WTC11 (cell line): ENCODE measurements at regions not wholly inside any gene's neighbourhood (a gene's known extent, or its start where the extent isn't known, plus 50 kb on each side); places are given as distances from the start of the nearest gene placed in this dataset.

ENCODE experiments used
- ATAC-seq: fragments of 200-7000 bp; cut with Tn5 transposase; 2 replicates; pipeline ENCODE4 v1.10.0; 2021; ENCODE audit warnings: mild to moderate bottlenecking, moderate library complexity
- CTCF ChIA-PET: fragments of 300-600 bp; sonication (Branson Sonifier 250); formaldehyde crosslinking; loops from one replicate; lab custom pipeline; 2021; ENCODE audit warnings: antibody characterized with exemption; lab: Charles Lee
- POLR2A ChIA-PET: fragments of 350-600 bp; sonication (Branson Sonifier 250); formaldehyde crosslinking; loops from one replicate; lab custom pipeline; 2021; ENCODE audit warnings: antibody characterized with exemption; lab: Charles Lee
- DNase-seq: peaks from one replicate; pipeline ENCODE4 v3.0.0; 2021; ENCODE audit warnings: low spot score
- H3K27ac Mint-ChIP-seq: 2 replicates; pipeline ENCODE4 v1.8.0; 2021; ENCODE audit warnings: mixed read lengths
- H3K27me3 Mint-ChIP-seq: 2 replicates; pipeline ENCODE4 v1.8.0; 2021; ENCODE audit warnings: low read depth, mild to moderate bottlenecking, moderate library complexity, mixed read lengths
- H3K36me3 Mint-ChIP-seq: 2 replicates; pipeline ENCODE4 v1.8.0; 2021; ENCODE audit warnings: mixed read lengths
- H3K4me1 Mint-ChIP-seq: 2 replicates; pipeline ENCODE4 v1.8.0; 2022; ENCODE audit warnings: mixed read lengths
- H3K4me3 Mint-ChIP-seq: 2 replicates; pipeline ENCODE4 v1.8.0; 2021; ENCODE audit warnings: mild to moderate bottlenecking, moderate library complexity, mixed read lengths
- H3K9me3 Mint-ChIP-seq: 2 replicates; pipeline ENCODE4 v1.8.0; 2021; ENCODE audit warnings: mixed read lengths
- ARID4B ChIP-seq: sonication (generic); formaldehyde crosslinking; IDR thresholded peaks from 2 replicates; pipeline ENCODE4 v1.8.0; 2023; ENCODE audit warnings: missing genetic modification reagents, mild to moderate bottlenecking, borderline replicate concordance
- ATF2 ChIP-seq: sonication (generic); formaldehyde crosslinking; IDR thresholded peaks from 2 replicates; pipeline ENCODE4 v1.8.1; 2022; ENCODE audit warnings: low read depth, missing genetic modification reagents, borderline replicate concordance
- CTCF ChIP-seq: fragments of 200-600 bp; IDR thresholded peaks from 2 replicates; pipeline ENCODE4 v1.8.0; 2022; ENCODE audit warnings: antibody characterized with exemption
- E2F4 ChIP-seq: sonication (generic); formaldehyde crosslinking; IDR thresholded peaks from 2 replicates; pipeline ENCODE4 v1.8.1; 2022; ENCODE audit warnings: low read depth, mild to moderate bottlenecking, moderate library complexity, missing genetic modification reagents, borderline replicate concordance
- FOXJ3 ChIP-seq: sonication (generic); formaldehyde crosslinking; IDR thresholded peaks from 2 replicates; pipeline ENCODE4 v1.9.0; 2021; ENCODE audit warnings: missing genetic modification reagents, mild to moderate bottlenecking, borderline replicate concordance
- MYBL2 ChIP-seq: sonication (generic); formaldehyde crosslinking; IDR thresholded peaks from 2 replicates; pipeline ENCODE4 v1.8.1; 2023; ENCODE audit warnings: mild to moderate bottlenecking, moderate library complexity, missing genetic modification reagents
- NFYB ChIP-seq: sonication (generic); formaldehyde crosslinking; conservative IDR thresholded peaks from 2 replicates; pipeline ENCODE4 v1.8.0; 2022; ENCODE audit warnings: low read depth, missing genetic modification reagents
- RORB ChIP-seq: fragments of 250-450 bp; sonication (Bioruptor Pico); IDR thresholded peaks from 2 replicates; pipeline ENCODE4 v1.9.0; 2021; ENCODE audit warnings: mild to moderate bottlenecking
- SMAD3 ChIP-seq: sonication (generic); formaldehyde crosslinking; IDR thresholded peaks from 2 replicates; pipeline ENCODE4 v1.8.0; 2022; ENCODE audit warnings: missing genetic modification reagents, mild to moderate bottlenecking, borderline replicate concordance
- SMAD4 ChIP-seq: sonication (generic); formaldehyde crosslinking; IDR thresholded peaks from 2 replicates; pipeline ENCODE4 v1.8.0; 2022; ENCODE audit warnings: mild to moderate bottlenecking, missing genetic modification reagents
- TEAD4 ChIP-seq: sonication (generic); formaldehyde crosslinking; IDR thresholded peaks from 2 replicates; pipeline ENCODE4 v1.8.0; 2022; ENCODE audit warnings: mild to moderate bottlenecking, missing genetic modification reagents
- TP53 ChIP-seq: sonication (generic); formaldehyde crosslinking; IDR thresholded peaks from 2 replicates; pipeline ENCODE4 v1.8.1; 2023; ENCODE audit warnings: mild to moderate bottlenecking, missing genetic modification reagents
- USF1 ChIP-seq: sonication (generic); formaldehyde crosslinking; IDR thresholded peaks from 2 replicates; pipeline ENCODE4 v1.8.0; 2022; ENCODE audit warnings: mild to moderate bottlenecking, missing genetic modification reagents
- ZNF396 ChIP-seq: fragments of 250-450 bp; sonication (Bioruptor Pico); IDR thresholded peaks from 2 replicates; pipeline ENCODE4 v1.8.0; 2021; ENCODE audit warnings: mild to moderate bottlenecking, moderate library complexity, borderline replicate concordance
- ZNF416 ChIP-seq: fragments of 250-450 bp; sonication (Bioruptor Pico); IDR thresholded peaks from 2 replicates; pipeline ENCODE4 v1.9.0; 2021; ENCODE audit warnings: mild to moderate bottlenecking, inconsistent platforms
- ZNF425 ChIP-seq: fragments of 250-450 bp; sonication (Bioruptor Pico); conservative IDR thresholded peaks from 2 replicates; pipeline ENCODE4 v1.9.0; 2021; ENCODE audit warnings: mild to moderate bottlenecking

- no peak for TF ChIP-seq ATF2 (CRISPR knock-in tag)
- no peak for TF ChIP-seq ZNF396 (CRISPR knock-in tag)
- TF ChIP-seq E2F4 (CRISPR knock-in tag), result no peak
Observed at GRCh38 chr5:145701404-145701803, 133.7 kb downstream of the PRELID2 start (continued).

- ChIA-PET CTCF (interaction anchor here (0.9 to 1.2 kb wide), 2 partner anchors 10 to 20 kb away, joined by 3 to 4 read pairs; no protein-coding TSS in a partner anchor), POLR2A (no interaction called here)
- H3K27ac Mint-ChIP-seq, result no peak overlapping the region
- H3K36me3 Mint-ChIP-seq, result no peaks in the 10 kb centered on the region
- DNase-seq (no peak), ATAC-seq (no peak)
- no peak overlapping the region for H3K4me3 Mint-ChIP-seq
- H3K4me1 Mint-ChIP-seq, result no peaks in the 10 kb centered on the region
- TF ChIP-seq FOXJ3 (CRISPR knock-in tag), result no peak
- no peak for TF ChIP-seq ATF2 (CRISPR knock-in tag)
- no peak for TF ChIP-seq ARID4B (CRISPR knock-in tag)
- no peak for TF ChIP-seq MYBL2
- TF ChIP-seq USF1 (CRISPR knock-in tag), result no peak
- no peak for TF ChIP-seq SMAD3 (CRISPR knock-in tag)
- TF ChIP-seq NFYB (CRISPR knock-in tag), result no peak
- no peak for TF ChIP-seq TEAD4 (CRISPR knock-in tag)
- TF ChIP-seq RORB, result no peak
- TF ChIP-seq ZNF425 (CRISPR knock-in tag), result no peak
- TF ChIP-seq SMAD4 (CRISPR knock-in tag), result no peak
- no peak for TF ChIP-seq TP53 (CRISPR knock-in tag)
- TF ChIP-seq CTCF, result no peak
- TF ChIP-seq ZNF416, result no peak
- no peaks in the 10 kb centered on the region for H3K27me3 Mint-ChIP-seq
- no peaks in the 10 kb centered on the region for H3K9me3 Mint-ChIP-seq
Observed at GRCh38 chr5:145699846-145700245, 135.3 kb downstream of the PRELID2 start.
